GM21367 (cell line): ENCODE measurements at regions not wholly inside any gene's neighbourhood (a gene's known extent, or its start where the extent isn't known, plus 50 kb on each side); places are given as distances from the start of the nearest gene placed in this dataset.

Experiments
- ATAC-seq: cut with Tn5 transposase; IDR thresholded peaks from one replicate; pipeline ENCODE4 v1.9.1; 2021; ENCODE audit not compliant: unreplicated experiment

DNA sequence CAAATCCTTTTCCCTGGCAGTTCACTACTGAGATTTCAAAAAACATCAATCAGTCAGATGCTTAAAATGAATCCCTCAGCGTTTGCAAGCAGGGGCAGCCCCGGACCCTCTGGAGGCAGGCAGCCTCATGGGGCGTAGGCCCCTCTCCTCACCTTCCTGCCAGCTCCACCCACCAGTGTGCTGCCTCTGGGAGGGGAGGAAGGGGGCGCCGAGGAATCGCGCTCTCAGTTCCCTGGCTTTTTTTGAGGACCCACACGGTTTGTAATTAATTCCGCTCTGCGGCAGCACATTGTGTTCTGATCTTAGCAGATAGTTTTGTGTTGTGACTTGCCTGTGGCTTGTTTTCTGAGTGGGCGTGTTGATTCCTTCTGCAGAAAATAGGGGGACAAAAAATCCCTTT, 159.9 kb downstream of the KLF13 start:
- no peak for ATAC-seq

DNA sequence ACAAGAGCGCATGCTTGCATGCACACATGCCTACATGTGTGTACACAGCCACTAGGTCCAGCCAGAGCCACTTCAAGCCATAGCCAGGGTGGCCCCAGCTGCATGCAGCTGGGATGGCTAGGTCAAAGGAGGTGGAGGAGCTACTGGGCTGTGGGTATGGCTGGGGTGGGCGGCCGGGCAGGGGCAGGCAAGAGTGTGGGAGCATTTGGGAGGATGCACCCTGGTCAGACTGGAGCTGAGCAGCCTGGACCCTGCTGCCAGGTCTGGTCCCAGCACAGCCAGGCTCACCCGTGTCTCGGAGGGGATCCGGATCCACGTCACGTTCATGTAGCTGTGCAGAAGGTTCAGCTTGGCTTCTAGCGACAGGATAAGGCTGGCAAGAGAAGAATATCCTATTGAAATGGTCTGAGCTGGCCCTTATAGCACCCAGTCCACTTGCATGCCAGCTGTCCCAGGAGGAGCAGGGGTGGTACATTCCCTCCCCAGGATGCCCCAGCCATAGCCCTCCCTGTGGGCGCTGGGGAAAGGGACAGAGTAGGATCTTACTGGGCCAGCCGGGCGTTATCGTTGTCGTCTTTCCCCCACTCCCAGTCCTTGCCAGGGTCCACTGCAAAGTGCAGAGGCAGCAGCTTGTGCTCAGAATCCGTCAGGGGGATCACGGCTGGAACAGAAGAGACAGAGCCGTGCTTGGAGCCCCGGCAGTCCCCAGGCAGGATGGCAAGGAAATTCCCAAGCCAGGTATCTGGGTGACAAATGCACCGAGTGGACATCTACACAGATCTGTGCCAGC, 160.5 kb downstream of the KLF13 start:
- ATAC-seq: no peak

DNA sequence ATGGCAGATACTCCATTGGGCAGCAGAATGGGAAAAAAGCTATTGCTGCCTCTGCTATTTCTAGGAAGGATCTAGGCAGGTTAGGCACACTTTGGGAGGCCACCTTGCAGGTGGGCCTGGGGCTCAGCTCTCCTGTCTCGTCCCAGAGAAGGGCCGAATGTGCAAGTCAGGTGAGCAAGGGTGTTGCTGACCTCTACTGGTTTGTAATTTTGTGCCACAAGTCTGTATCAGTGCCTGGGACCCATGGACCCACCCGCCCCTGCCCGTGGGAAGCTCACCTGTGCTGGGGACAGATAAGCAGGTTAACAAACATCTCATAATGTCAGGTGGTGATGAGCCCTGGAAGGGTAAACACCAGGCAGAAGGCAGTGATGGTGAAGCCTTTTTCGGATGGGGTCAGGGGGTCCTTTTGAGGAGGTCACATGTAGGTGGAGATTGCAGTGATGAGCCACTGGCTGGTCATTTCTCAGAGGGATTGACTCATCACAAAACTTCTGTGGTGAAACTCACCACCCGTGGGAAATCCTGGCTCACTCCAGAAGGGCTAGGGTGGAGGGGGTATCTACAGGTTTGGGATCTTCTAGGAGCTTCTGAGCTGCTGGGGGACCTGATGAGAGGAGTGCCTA, 161.3 kb downstream of the KLF13 start:
- ATAC-seq: no peak

DNA sequence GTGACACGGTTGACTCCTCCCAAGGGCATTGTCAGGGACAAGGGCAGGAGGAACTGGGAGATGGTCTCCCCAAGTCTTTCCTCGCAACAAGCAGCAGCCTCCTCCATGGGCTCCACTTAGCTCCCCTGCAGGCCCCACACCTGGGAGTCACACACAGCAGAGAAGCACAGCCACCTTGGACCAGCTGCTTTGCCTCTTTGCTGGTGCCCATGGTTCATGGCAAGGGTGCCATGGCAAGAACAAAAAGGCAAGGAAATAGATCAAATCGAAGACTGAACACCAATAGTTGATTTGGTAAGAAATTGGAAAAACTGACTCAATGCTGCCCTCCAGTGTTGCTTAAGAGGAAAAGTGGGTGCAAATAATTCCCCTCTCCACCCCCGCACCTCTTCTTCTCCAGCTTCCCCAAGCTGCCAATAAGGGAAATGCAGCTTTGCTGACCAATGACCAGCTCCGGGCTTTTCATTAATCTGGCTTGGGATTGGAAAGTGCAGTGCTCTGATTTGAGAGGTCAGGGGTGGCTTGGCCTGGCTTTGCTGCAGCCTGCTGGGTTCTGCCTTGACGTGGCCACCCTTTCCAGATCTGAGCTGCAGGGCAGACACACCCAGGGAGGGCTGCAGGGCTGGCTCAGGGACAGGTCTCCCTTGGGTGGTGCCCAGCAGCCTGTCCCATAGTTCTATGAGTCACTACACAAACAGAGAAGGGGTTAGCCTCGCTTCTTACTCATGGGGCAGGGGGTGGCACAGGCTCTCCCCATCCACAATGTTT, 162.0 kb downstream of the KLF13 start:
- no peak for ATAC-seq

DNA sequence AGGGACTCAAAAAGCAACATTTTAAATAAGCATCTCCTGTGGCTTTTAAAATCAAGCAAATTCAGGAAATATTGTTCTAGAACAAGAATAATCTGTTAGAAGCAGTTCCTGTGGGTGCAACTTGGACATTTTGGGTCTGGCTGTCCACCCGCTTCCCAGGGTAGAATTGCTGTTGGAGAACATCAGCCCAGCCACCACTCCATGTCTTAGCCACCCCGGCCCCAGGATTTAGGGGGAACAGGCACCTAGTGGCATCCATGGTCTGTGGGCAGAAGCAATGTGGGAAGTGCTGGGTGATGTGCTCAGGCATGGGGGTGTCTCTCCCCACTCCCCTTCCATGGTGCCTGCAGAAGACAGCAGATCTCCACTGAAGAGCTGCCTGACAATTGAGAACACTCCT, 162.6 kb downstream of the KLF13 start:
- no peak for ATAC-seq

DNA sequence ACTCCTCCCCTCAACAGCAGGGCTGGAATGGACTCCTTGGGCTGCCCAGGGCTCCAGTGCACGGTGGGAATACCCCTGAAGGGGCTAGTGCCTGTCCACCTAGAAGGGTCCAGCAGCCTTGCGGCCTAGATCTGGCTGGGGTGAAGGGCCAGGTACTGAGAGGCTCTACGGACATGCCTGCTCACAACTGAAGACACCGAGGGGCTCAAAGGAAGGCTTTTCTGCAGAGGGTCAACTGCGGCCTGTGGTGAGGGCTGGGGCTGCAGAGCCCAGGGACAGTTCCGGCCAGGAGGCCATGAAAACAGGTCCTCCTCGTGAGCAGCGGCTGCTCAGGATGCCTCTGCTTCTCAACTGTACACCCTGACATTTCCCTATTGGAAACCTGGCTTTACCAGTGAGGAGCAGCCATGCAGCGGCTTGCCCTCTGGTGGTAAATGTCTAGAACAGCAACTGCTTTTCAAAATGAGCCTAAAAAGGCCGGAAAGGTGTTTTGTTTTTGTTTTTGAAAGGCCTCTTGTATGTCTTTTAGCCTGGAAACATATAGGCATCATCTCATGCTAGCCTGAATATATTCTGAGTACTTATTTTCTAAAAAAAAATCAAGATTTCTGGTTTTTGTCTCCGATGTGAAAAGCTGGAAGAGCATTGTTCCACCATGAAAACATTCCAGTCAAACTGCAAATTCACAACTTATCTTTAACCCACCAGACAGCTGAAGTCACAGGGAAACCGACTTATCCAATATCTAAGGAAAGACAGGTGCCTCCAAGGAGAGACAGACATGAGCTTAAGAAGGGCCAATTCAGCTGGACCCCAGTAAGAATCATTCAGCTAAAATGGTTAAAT, 163.4 kb downstream of the KLF13 start:
- ATAC-seq: no peak

DNA sequence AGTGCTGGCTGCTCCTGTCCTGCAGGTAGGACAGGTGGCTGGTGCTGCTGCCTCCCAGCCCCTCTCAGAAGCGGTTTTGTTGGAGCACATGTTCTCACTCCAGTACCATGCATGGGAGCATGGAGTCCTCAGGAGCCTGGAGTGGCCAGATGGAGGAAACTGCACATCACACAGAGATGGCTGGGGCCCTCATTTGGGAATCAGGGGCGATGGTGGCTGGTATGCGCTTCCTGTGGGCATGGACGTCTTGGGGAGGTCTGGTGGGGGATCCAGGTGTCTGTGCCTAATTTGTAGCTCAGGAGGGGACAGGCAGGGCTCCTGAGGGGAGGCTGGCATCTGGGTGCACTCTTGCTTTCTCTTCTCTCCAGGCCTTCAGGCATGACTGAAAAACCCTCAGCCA, 168.2 kb downstream of the KLF13 start:
- no peak for ATAC-seq

DNA sequence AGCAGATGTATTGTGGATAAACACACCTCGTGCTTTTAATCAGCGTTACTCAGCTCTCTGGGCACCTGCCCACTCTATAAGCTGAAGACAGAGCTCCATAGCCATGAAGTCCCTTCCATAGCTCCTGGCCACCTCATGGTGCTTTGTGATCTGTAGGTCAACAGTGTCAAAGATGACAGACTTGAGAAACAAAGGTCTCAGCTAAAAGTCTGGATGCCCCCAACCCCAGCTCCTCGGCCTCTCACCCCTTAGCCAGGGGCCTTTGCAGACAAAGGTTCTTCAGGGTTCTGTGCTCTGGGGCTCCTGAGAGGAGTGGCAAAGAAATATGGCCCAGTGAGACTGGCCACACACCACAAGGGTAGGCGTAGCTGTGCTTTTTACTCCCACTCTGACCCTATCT, 168.6 kb downstream of the KLF13 start:
- no peak for ATAC-seq

DNA sequence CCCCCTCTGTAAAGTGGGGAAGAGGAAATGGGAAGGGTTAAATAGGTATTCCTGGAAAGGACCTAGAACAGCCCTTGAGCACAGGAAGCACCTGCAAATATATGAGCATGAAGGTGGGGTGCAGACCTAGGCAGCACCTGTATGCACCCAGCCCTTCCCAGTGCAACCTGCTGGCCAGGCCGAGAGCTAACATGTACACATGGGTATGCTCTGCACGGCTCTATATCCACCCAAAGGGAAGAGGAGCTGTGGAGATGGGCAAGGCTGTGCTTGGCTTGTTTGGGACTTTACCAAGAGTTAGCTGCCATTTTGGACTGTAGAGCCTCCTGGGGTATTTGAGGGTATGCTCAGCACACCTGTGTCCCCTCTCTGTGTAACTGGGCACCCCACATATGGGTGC, 171.2 kb downstream of the KLF13 start:
- ATAC-seq: no peak

DNA sequence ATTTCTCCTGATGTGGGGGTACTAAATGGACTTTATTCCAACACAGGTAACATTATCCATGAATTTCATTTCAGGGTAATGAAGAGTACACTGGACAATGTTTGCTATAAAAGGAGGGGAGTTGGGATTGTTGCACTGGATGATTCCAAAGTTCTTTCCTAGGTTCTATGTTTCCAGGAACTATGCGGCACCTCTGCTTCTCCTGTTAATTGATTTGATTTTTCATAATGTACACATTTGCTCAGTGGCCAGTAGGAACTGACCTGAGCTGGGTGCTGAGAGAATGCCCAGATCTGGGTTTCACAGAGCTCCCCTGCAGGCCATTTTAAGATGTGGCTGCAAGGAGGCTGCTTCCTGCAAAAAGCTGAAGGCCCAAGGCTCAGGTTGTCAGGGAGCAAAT, 171.7 kb downstream of the KLF13 start:
- no peak for ATAC-seq

DNA sequence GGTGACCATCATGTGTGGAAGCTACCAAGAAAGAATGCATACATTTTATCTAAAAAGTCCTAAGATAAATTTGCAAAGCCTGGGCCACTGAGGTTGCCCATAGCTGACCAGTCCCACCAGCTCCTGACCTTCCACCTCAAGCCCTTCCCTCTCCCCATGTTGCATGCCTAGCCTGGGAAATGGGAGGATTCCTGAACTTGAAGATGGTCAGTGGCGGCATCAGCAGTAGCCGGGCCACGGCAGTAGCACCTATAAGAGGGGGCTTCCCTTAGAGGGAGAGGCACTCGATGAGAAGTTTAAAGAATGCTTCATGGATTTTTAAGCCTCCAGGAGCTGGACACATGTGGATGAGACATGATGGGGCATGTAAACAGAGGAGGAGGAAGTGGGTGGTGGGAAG, 172.1 kb downstream of the KLF13 start:
- ATAC-seq: no peak

DNA sequence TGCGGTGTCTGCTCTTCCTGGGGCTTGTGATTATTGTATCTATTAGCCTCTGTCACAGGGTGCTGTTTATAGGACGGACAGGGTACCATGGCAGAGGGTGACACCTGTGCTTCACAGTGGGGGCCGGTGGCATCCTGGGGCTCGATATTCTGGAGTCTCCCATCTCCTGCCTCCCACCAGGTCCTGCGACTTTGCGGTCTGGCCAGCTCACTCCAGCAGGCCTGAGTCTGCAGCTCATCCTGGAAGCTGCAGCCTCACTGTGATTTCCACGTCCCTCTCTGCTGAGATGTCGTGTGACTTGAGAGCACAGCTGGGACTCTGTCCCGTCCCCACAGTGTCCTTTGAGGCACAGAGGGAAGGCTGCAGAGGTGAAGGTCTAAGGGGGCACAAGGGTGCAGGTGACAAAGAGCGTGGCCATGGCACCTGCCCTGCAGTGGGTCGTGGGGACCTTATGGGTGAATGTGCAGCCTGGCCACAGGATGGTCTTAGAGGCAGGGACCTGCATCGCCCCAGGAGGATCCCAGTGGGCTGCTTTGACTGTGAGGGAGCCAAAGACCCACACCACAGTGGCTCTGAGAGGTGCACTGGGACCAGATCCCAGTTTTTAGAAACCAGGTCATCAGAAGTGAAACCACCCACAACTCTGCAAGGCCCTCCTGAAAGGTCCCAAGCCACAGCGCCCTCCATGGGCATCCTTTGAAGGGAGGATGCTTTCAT, 172.8 kb downstream of the KLF13 start:
- ATAC-seq: no peak

DNA sequence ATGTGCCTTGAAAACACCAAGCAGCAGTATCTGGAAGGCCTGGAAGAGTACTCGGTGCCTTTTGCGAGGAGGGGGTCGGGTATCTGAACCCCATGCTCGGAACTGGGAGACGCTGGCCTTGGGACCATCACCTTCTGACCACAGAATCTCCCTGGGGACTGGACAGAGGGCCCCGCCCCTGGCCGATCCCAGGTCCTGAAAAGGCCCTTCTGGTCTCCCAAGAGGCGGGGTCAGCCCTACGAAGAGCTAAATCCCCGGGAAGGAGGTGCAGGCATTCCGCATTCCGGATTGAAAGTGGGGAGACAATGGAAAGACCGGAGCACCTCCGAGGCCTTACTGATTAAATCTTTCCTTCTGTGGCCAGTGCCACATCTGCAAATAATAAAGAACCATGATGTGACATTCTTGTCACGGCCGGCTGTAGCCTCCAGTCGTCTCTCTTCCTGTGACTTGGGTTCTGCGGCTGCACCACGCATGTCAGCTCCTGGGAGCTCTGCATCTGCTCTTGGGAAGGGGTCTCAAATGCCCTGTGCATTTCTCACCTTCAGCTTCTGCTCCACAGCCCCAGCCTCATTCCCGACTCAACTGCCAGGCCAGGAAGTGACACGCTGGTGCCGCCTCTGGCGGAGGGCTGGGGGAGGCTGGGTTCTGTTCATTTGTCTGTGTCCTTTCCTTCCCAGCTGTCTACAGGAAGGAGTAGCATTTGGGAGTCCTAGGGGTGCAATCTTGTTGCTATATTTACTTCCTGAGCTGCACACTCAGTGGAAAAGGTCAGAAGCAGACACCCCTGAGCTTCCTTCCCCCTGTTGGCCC, 173.5 kb downstream of the KLF13 start:
- ATAC-seq: no peak

DNA sequence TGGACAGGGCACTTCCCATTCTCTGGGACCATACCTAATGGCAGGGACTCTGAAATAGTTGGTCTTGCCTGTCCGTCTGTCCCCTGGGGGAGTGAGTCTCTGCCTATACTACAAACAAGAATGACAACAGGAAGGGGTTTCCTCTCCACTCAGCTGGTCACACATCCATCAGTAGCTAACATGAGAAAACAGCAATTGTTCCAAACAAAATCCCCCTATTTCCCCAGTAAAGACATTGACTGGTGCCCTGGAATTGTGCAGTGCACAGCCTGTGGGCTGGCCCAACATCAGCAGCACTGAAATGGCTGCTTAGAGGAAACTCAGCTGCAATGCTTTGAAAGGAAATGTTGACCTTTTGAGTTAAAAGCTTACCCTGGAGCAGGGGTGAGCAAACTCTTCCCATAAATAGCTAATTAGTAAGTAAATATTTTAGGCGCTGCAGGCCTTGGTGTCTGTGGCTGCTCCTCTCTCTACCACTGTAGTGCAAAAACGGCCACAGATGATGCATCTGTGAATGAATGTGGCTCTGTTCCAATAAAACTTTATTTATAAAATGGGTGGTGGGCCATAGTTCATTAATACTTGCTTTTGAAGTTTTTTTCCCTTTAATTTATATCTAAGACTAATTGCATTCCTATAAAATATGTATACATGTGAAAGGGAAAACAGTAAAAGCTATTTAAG, 174.3 kb downstream of the KLF13 start:
- ATAC-seq: no peak

DNA sequence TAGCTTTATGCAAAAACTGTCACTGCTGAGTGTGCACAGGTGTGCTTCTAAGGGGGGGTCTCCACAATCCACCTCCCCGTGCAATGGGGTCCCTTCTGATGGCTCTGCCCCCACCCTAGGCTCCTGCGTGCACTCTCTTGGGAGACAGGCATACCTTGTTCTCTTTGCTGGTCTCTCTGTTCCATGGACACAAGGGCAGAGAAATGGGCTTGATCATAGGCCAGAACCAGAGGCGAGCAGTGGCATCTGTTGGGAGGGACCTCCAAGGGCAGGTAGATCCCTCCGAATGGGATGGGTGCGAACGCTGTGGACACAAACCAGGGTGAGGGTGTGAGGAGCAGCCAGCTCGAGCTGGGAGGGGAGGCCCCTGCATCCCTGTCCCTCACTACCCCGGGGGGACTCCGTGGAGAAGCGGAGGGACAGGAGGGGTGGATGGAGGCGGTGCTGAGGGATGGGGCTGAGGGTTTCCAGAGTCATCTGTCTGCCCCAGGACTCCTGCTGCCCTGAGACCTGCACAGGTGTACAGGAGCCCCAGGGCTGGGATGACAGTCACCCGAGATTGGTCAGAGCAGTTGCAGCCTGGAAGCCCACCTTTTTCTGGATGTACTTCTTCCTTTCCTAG, 175.0 kb downstream of the KLF13 start:
- ATAC-seq: no peak

DNA sequence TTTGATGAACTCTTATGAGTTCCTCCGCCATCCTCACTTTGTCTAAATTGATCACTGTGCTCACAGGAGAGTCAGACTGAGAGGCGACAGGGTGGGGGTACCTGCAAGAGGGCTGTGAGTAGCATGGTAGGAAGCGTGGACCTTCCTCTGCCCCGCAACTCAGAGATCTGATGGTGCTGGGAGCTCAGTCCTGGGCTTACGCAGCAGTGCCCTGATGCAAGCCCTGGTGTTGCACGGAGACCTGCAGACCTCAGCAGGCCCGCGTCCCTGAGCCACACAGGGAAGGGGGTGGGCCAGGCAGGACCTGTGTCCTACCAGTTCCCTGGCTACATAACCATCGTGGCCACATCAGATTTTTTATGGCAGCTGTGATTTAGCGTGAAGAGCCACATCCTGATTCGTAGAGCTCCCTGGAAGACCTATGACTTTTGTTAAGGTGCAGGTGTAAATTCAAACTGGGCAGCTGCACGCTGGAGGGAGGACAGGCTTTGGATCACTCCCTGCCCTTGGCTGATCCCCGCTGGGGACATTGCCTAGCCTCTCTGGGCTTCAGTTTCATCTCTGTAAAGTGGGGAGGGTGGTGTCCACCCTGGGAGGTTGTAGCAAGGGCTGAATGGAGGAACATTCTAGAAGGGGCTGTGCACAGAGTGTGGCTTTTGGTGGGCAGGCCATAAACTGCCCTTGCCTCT, 176.1 kb downstream of the KLF13 start:
- no peak for ATAC-seq

DNA sequence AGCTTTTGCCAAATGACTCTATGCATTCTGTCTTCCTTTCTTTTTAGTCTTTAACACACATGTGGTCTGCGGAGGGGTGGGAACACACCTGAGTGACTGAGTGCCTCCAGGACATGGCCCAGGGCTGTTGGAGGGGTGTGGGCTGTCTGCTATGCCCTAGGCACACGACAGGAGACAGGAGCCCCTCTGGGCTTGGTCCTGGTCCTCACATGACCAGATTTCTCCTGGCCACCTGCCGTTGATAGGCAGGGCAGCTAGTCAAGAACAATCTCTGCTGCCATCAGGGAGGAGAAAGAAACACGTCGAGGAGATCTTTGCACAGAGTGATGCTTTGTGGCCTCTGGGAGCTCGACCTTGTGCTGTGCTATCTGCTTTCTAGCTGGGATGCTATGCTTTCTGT, 176.6 kb downstream of the KLF13 start:
- ATAC-seq: no peak
